Fibroblast of mammary gland (primary cell): ENCODE measurements at regions not wholly inside any gene's neighbourhood (a gene's known extent, or its start where the extent isn't known, plus 50 kb on each side); places are given as distances from the start of the nearest gene placed in this dataset.

Source experiments
- DNase-seq: peaks from one replicate; pipeline ENCODE4 v3.0.0-alpha.2; 2010; ENCODE audit warnings: low read depth
- H3K4me3 ChIP-seq: 2 replicates; pipeline ENCODE4 v1.5.1; 2011; ENCODE audit warnings: low read depth, mild to moderate bottlenecking, low read length, moderate library complexity; ENCODE audit not compliant: control insufficient read depth
- TF ChIP-seq, protein P1 (sequence below): conservative IDR thresholded peaks from 2 replicates; pipeline ENCODE4 v1.5.1; 2011; ENCODE audit warnings: low read depth, low read length, inconsistent platforms; ENCODE audit not compliant: control insufficient read depth, insufficient read depth

- H3K4me3 ChIP-seq, result no peak overlapping the region
- DNase-seq, result no peak
- TF ChIP-seq, protein P1, sequence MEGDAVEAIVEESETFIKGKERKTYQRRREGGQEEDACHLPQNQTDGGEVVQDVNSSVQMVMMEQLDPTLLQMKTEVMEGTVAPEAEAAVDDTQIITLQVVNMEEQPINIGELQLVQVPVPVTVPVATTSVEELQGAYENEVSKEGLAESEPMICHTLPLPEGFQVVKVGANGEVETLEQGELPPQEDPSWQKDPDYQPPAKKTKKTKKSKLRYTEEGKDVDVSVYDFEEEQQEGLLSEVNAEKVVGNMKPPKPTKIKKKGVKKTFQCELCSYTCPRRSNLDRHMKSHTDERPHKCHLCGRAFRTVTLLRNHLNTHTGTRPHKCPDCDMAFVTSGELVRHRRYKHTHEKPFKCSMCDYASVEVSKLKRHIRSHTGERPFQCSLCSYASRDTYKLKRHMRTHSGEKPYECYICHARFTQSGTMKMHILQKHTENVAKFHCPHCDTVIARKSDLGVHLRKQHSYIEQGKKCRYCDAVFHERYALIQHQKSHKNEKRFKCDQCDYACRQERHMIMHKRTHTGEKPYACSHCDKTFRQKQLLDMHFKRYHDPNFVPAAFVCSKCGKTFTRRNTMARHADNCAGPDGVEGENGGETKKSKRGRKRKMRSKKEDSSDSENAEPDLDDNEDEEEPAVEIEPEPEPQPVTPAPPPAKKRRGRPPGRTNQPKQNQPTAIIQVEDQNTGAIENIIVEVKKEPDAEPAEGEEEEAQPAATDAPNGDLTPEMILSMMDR, result no peak
Measured at GRCh38 chrX:87788976-87789375, 271.4 kb downstream of the KLHL4 start.

GRCh38 chrX:87798039-87798438, 280.4 kb downstream of the KLHL4 start:
- H3K4me3 ChIP-seq, result no peak overlapping the region
- DNase-seq, result no peak
- TF ChIP-seq, protein P1, result no peak

GRCh38 chrX:87805829-87806490, 288.4 kb downstream of the KLHL4 start:
- TF ChIP-seq, protein P1, result no peak
- no peak overlapping the region for H3K4me3 ChIP-seq
- DNase-seq, result peak; percentile 0

DNA sequence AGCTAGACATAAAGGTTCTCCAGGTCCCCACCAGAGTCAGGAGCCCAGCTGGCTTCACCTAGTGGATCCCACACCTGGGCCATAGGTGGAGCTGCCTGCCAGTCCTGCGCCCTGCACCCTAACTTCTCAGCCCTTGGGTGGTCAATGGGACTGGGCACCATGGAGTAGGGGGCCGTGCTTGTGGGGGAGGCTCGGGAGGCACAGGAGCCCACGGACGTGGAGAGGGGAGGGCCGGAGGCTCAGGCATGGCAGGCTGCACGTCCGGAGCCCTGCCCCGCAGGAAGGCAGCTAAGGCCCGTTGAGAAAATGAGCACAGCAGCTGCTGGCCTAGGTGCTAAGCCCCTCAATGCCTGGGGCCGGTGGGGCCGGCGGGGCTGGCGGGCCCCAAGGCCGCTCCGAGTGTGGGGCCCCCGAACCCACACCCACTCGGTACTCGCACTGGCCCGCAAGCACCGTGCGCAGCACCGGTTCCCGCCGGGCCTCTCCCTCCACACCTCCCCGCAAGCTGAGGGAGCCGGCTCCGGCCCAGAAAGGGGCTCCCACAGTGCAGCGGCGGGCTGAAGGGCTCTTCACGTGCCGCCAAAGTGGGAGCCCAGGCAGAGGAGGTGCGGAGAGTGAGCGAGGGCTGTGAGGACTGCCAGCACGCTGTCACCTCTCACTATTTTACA, 291.1 kb downstream of the KLHL4 start:
- H3K4me3 ChIP-seq, result no peak overlapping the region
- no peak for DNase-seq
- TF ChIP-seq, protein P1, result no peak

- TF ChIP-seq, protein P1, result no peak
Measured at GRCh38 chrX:87813566-87813965, 296.0 kb downstream of the KLHL4 start.

DNA sequence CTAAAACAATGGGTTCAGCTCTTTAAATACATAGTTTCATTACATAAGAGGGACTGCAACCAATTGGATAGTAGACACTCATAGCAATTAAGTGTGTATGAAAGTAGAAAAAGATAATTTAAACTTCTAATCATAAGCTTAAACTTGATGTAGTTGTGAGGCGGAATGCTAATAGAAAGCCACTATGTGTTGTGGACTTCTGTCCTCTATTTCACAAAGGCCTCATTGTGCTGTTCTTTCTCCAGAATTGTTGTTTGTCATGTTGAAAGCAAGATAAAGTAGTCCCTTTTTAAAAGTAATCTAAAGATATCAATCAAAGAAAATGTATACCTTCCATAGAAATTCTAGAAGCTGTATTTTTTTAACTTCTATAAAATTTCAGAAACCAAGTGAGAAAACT, 329.4 kb downstream of the KLHL4 start:
- no peak overlapping the region for H3K4me3 ChIP-seq
- TF ChIP-seq, protein P1, result no peak
- no peak for DNase-seq

More at GRCh38 chrX:87813566-87813965, 296.0 kb downstream of the KLHL4 start:
- H3K4me3 ChIP-seq, result no peak overlapping the region
- no peak for DNase-seq
